ENCODE measurements at regions not wholly inside any gene's neighbourhood (a gene's known extent, or its start where the extent isn't known, plus 50 kb on each side); places are given as distances from the start of the nearest gene placed in this dataset.
"Not testable (repeated sequence)": the region's sequence is repeated elsewhere in the genome, so short reads cannot be mapped to it uniquely, and the experiment has no call there.

- DNase-seq (ENCODE audit: low read depth in 2 of 2): no peak
Measured at GRCh38 chr22:49460091-49460490, 367.6 kb downstream of the BRD1 start.

GRCh38 chr22:49458708-49459099, 369.0 kb downstream of the BRD1 start:
- DNase-seq (ENCODE audit: low read depth in 2 of 2): no peak

GRCh38 chr22:49457946-49458707, 369.5 kb downstream of the BRD1 start:
- DNase-seq (ENCODE audit: low read depth in 2 of 2): no peak

- no peak for DNase-seq (ENCODE audit: low read depth in 2 of 2)
Measured at GRCh38 chr22:49457146-49457545, 370.5 kb downstream of the BRD1 start.

GRCh38 chr22:49455595-49455994, 372.1 kb downstream of the BRD1 start:
- no peak for DNase-seq (ENCODE audit: low read depth in 2 of 2)

- no peak for DNase-seq (ENCODE audit: low read depth in 2 of 2)
Measured at GRCh38 chr22:49454726-49455125, 372.9 kb downstream of the BRD1 start.

GRCh38 chr22:49453771-49454170, 373.9 kb downstream of the BRD1 start:
- DNase-seq (ENCODE audit: low read depth in 2 of 2): no peak

- DNase-seq (ENCODE audit: low read depth in 2 of 2): not testable (repeated sequence)
Measured at GRCh38 chr22:49453019-49453418, 374.7 kb downstream of the BRD1 start.

- DNase-seq (ENCODE audit: low read depth in 2 of 2): no peak
Measured at GRCh38 chr22:49452362-49452946, 375.2 kb downstream of the BRD1 start.

GRCh38 chr22:49451070-49451840, 376.4 kb downstream of the BRD1 start:
- DNase-seq (ENCODE audit: low read depth in 2 of 2): no peak

- DNase-seq (ENCODE audit: low read depth in 2 of 2): no peak
Measured at GRCh38 chr22:49450498-49450897, 377.2 kb downstream of the BRD1 start.

GRCh38 chr22:49449811-49450446, 377.7 kb downstream of the BRD1 start:
- DNase-seq (ENCODE audit: low read depth in 2 of 2): no peak

GRCh38 chr22:49449377-49449776, 378.3 kb downstream of the BRD1 start:
- no peak for DNase-seq (ENCODE audit: low read depth in 2 of 2)

GRCh38 chr22:49448526-49448925, 379.1 kb downstream of the BRD1 start:
- no peak for DNase-seq (ENCODE audit: low read depth in 2 of 2)

- DNase-seq (ENCODE audit: low read depth in 2 of 2): no peak
Measured at GRCh38 chr22:49447837-49448236, 379.8 kb downstream of the BRD1 start.

- peak in 1 of 2 donors; percentile 12 for DNase-seq (ENCODE audit: low read depth in 2 of 2)
Measured at GRCh38 chr22:49446759-49447710, 380.6 kb downstream of the BRD1 start.

- no peak for DNase-seq (ENCODE audit: low read depth in 2 of 2)
Measured at GRCh38 chr22:49446145-49446758, 381.4 kb downstream of the BRD1 start.

GRCh38 chr22:49444781-49445180, 382.9 kb downstream of the BRD1 start:
- no peak for DNase-seq (ENCODE audit: low read depth in 2 of 2)

GRCh38 chr22:49440931-49441330, 386.7 kb downstream of the BRD1 start:
- DNase-seq (ENCODE audit: low read depth in 2 of 2): no peak

- DNase-seq (ENCODE audit: low read depth in 2 of 2): no peak
Measured at GRCh38 chr22:49439373-49439772, 388.3 kb downstream of the BRD1 start.

GRCh38 chr22:49437956-49438355, 389.7 kb downstream of the BRD1 start:
- no peak for DNase-seq (ENCODE audit: low read depth in 2 of 2)
